ENCODE measurements at regions not wholly inside any gene's neighbourhood (a gene's known extent, or its start where the extent isn't known, plus 50 kb on each side); places are given as distances from the start of the nearest gene placed in this dataset.
"Not testable (repeated sequence)": the region's sequence is repeated elsewhere in the genome, so short reads cannot be mapped to it uniquely, and the experiment has no call there.

- DNase-seq (ENCODE audit: low read depth in 3 of 3), result not testable (repeated sequence)
These were observed 75.3 kb downstream of the BARX1 start for GRCh38 chr9:93879662-93880407.

DNA sequence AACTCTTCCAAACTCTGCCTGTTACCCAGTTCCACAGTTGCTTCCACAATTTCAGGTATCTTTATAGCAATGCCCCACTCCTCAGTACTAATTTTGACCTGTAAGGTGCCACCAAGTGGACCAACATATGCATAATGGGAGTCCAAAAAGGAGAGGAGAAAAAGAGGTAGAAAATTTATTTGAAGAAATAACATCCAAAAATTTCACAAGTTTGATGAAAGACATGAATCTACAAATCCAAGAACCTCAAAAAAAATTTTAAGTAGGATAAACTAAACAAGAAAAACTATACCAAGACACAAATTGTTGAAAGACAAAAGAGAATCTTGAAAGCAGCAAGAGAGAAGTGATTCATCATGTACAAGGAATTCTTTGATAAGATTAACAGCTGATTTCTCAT lies 79.8 kb downstream of the BARX1 start:
- DNase-seq (ENCODE audit: low read depth in 3 of 3), result no peak

GRCh38 chr9:93874242-93874641 lies 80.9 kb downstream of the BARX1 start:
- no peak for DNase-seq (ENCODE audit: low read depth in 3 of 3)

DNA sequence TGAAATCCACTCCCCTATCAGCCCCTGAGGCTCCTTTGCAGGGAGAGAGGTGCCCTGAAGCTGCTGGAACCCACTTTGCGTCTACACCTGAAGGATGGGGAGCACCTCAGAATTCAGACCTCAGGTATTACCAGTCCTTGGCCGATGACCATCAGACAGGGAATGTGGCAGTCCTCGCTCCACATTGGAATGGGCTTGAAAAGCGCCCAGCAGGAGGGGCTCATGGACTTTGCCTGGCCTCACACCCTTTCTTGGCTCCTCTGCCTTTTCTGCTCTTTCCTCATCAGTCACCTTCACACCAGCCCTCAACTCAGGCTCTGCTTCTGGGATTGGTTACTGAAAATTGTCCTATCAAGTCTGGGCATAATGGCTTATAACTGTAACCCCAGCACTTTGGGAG lies 83.9 kb downstream of the BARX1 start:
- no peak for DNase-seq (ENCODE audit: low read depth in 3 of 3)

GRCh38 chr9:93869863-93870262 lies 85.3 kb downstream of the BARX1 start:
- DNase-seq (ENCODE audit: low read depth in 3 of 3), result no peak

DNA sequence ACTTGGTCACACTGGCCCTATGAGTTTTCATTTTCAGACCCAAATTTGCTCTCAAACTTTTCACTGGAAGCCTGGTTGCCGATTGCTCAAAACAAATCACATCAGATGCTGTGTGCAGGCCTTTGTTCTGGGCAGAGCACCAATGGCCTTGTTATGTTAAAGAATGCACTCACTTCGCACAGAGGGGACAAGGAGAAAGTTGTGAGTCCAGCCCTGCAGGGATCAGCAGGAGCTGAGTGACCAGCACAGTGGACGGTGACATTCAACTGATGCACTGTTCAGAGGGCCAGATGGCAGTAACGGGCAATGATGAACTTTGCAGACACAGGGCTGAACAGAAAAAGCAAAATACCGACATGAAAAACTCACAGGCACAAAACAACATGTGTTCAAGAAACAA lies 86.1 kb downstream of the BARX1 start:
- no peak for DNase-seq (ENCODE audit: low read depth in 3 of 3)

- no peak for DNase-seq (ENCODE audit: low read depth in 3 of 3)
These were observed 89.4 kb downstream of the BARX1 start for GRCh38 chr9:93865716-93866115.

- no peak for DNase-seq (ENCODE audit: low read depth in 3 of 3)
These were observed 89.9 kb downstream of the BARX1 start for GRCh38 chr9:93865245-93865644.

- no peak for DNase-seq (ENCODE audit: low read depth in 3 of 3)
These were observed 90.3 kb downstream of the BARX1 start for GRCh38 chr9:93864840-93865239.

GRCh38 chr9:93864032-93864431 lies 91.1 kb downstream of the BARX1 start:
- DNase-seq (ENCODE audit: low read depth in 3 of 3), result no peak

GRCh38 chr9:93862877-93863545 lies 92.1 kb downstream of the BARX1 start:
- no peak for DNase-seq (ENCODE audit: low read depth in 3 of 3)

DNA sequence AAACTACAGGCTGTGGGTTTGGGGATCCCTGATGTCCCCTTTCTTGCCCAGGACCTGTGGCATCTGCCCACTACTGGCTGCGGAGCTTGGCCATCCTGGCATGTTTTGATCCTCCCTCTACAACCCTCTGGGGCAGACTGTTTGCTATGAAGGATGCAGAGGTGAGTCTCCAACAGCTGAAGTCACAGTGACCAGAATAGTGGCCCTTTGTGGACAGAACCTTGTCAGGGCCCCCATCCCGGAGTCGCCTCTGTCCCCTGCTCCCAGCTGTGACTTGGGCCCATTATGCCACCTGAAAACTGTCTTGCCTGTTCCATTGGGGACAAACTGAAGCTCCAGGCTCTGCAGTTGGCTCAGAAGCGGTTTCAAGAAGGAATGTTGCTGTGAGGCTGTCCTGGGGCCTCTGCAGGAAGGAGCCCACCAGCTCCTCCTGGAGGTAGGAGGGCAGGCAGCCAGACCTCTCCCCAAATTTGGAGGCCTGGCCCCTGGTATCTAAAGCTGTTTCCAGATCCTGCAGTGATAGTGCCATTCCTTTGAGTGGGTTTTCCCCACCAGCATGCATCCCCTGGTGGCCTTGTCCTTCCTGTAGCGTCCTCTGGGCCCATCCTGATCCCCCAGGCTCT lies 93.3 kb downstream of the BARX1 start:
- no peak for DNase-seq (ENCODE audit: low read depth in 3 of 3)

- no peak for DNase-seq (ENCODE audit: low read depth in 3 of 3)
These were observed 94.2 kb downstream of the BARX1 start for GRCh38 chr9:93860694-93861658.

DNA sequence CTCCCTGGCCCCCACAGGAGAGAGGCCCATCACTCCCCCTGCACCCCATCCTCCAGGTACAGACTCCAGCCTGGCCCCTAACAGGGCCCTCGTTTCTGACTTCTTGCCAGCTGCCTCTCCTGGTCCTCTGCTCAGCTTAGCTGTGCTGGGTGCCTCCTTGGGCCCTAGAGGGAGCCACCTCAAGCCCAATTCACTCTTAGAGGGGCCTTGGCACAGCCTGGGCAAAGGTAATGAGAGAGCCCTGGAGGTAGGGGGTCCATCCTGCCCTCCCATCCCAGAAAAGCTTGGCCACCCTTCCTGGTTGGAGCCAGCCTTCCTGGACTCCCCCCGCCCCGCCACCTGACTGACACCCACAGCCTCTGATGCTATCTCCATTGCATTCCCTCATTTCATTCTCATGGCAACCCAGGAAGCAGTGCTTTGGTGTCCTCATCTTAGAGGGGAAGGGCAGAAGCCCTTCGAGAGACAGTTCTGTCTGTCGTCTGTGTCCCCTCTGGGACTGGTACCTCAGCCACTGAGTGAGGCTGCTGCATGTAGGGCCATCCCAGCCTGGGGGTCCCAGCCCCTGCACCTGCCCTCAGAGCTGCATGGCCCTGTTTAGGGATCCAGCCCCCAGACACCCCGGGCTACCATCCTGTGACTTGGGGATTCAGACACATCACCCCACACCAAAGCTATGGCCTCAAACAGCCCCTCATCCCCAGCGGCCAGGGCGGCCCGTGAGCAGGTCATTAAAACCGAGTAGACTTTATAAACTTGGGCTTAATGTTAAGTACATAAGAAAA lies 95.5 kb downstream of the BARX1 start:
- no peak for DNase-seq (ENCODE audit: low read depth in 3 of 3)

DNA sequence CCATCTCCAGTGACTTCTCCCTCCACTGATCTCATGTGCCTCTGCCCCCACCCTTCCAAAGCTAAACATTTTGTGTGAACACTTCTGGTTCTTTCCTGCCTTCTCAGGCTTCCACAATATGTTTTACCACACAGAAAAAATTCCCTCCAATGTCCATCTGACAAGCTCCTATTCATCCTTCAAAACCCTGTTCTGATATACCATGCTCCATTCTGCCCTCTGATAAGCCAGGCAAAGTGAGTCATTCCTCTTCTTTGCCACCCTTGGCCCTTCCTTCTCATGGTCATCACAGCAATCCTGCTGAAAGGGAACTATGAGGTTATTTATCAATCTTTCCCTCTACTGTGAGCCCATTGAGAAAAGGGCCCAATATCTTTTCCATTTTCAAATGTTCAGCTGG lies 97.6 kb downstream of the BARX1 start:
- DNase-seq (ENCODE audit: low read depth in 3 of 3), result no peak

- DNase-seq (ENCODE audit: low read depth in 3 of 3), result no peak
These were observed 102.4 kb downstream of the BARX1 start for GRCh38 chr9:93852728-93853127.

- no peak for DNase-seq (ENCODE audit: low read depth in 3 of 3)
These were observed 108.8 kb downstream of the BARX1 start for GRCh38 chr9:93846349-93846748.

GRCh38 chr9:93843396-93843795 lies 111.8 kb downstream of the BARX1 start:
- no peak for DNase-seq (ENCODE audit: low read depth in 3 of 3)

GRCh38 chr9:93830606-93831005 lies 124.5 kb downstream of the BARX1 start:
- DNase-seq (ENCODE audit: low read depth in 3 of 3), result no peak

DNA sequence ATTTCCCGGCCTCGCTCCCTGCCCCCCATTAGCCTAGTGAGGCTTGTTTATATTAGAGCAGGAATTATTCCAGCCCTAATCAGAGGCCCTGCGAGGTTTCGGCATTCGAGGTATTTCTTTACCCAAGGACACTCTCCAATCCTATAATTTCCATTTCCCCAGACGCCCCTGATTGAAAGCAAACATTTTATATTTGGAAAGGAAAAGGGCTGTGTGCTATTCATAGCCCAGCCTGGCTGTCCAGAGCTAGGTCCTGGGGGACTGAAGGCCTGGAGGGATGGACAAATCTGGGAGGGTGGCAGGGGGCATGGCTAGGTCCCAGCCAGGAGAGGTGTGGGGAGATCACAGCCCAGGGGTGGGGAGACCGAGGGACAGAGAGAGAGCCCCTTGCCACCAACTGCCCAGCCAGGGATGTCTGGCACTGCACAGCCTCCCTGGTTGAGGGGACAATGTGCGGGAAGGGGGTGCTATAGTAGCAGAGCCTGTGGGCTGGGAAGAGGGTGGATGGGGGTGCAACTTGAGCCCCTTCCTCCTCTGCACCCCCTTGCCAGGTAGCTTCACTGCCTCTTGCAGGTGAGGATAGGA lies 125.1 kb downstream of the BARX1 start:
- DNase-seq (ENCODE audit: low read depth in 3 of 3), result no peak
